Prostate gland (tissue), 2 donors: ENCODE measurements at regions not wholly inside any gene's neighbourhood (a gene's known extent, or its start where the extent isn't known, plus 50 kb on each side); places are given as distances from the start of the nearest gene placed in this dataset.

ENCODE experiments used
- DNase-seq: peaks from one replicate; pipeline ENCODE4 v3.0.0-alpha.2; 2019; ENCODE audit warnings: low spot score
- H3K27ac ChIP-seq, 2 donors: fragments of 200-600 bp; sonication (generic); 2 replicates each; pipeline ENCODE4 v1.5.1; 2017 to 2019
- H3K27me3 ChIP-seq: fragments of 200-600 bp; sonication (generic); replicated peaks from 2 replicates; pipeline ENCODE4 v1.5.1; 2019; ENCODE audit not compliant: insufficient read depth
- H3K36me3 ChIP-seq, 2 donors: fragments of 200-600 bp; sonication (generic); 1 replicate in 1 of 2; 2 replicates in 1 of 2; pipeline versions ENCODE4 v1.5.1 to v1.8.1; 2017 to 2019
- H3K4me1 ChIP-seq: fragments of 200-600 bp; sonication (generic); replicated peaks from 2 replicates; pipeline ENCODE4 v1.5.1; 2019
- H3K4me3 ChIP-seq, 2 donors: fragments of 200-600 bp; sonication (generic); 2 replicates each; pipeline ENCODE4 v1.5.1; 2017 to 2019
- H3K9me3 ChIP-seq: fragments of 200-600 bp; sonication (generic); 2 replicates; pipeline ENCODE4 v1.5.1; 2017
- POLR2A ChIP-seq: fragments of 450-650 bp; IDR thresholded peaks from one replicate; pipeline ENCODE4 v1.6.1; 2016; ENCODE audit warnings: antibody characterized with exemption, mild to moderate bottlenecking
- POLR2AphosphoS5 ChIP-seq: sonication (generic); formaldehyde crosslinking; IDR thresholded peaks from one replicate; pipeline ENCODE4 v1.6.1; 2017; ENCODE audit warnings: antibody characterized with exemption
- WGBS: methylation state at CpG from one replicate; pipeline ENCODE4 v1.1.5; 2018; 5-methylcytosine and 5-hydroxymethylcytosine counted together
- intact Hi-C: fragments of 100-400 bp; cut with DNase I; formaldehyde crosslinking; loops from one replicate; pipeline ENCODE4 v1.14.2; 2022
- TF ChIP-seq, protein P1 (sequence below), 4 experiments: fragments of 200-600 bp in 2 of 4; fragments of 450-650 bp in 2 of 4; sonication (generic) in 2 of 4; IDR thresholded peaks; 1 replicate in 3 of 4; 2 replicates in 1 of 4; pipeline ENCODE4 v1.5.1; 2016 to 2019; ENCODE audit warnings: antibody characterized with exemption in 4 of 4, mild to moderate bottlenecking in 2 of 4, moderate library complexity in 2 of 4

DNA sequence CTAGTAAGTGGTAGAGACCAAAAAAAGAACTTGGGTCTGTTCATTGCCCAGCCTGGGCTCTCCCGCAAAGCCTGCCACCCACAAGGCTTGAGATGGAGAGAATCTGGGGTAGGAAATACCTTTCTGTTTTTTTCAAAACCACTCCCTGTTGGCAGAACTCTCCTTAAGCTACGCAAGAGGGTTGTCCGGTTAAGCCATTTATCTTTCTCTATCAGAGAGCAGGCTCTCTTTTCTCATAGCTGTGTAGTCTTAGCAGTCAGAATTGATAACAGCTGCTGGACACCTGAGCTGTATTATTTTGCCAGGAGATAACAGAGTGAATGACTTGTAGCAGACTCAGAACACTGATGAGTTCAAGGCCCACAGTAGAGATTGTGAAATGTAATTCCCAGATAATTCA is 1088.1 kb downstream of the TSN start:
- no peaks in the 10 kb centered on the region for H3K9me3 ChIP-seq
- H3K4me1 ChIP-seq, result no peaks in the 10 kb centered on the region
- no peak for DNase-seq
- TF ChIP-seq, protein P1, sequence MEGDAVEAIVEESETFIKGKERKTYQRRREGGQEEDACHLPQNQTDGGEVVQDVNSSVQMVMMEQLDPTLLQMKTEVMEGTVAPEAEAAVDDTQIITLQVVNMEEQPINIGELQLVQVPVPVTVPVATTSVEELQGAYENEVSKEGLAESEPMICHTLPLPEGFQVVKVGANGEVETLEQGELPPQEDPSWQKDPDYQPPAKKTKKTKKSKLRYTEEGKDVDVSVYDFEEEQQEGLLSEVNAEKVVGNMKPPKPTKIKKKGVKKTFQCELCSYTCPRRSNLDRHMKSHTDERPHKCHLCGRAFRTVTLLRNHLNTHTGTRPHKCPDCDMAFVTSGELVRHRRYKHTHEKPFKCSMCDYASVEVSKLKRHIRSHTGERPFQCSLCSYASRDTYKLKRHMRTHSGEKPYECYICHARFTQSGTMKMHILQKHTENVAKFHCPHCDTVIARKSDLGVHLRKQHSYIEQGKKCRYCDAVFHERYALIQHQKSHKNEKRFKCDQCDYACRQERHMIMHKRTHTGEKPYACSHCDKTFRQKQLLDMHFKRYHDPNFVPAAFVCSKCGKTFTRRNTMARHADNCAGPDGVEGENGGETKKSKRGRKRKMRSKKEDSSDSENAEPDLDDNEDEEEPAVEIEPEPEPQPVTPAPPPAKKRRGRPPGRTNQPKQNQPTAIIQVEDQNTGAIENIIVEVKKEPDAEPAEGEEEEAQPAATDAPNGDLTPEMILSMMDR (IDR thresholded peaks at IDR 0.05), result no peak
- TF ChIP-seq POLR2A, result no peak
- TF ChIP-seq POLR2AphosphoS5, result no peak
- H3K27me3 ChIP-seq, result no peaks in the 10 kb centered on the region
- 66% methylated on average over 3 of the region's 3 CpGs for WGBS
- H3K4me3 ChIP-seq, result no peak overlapping the region
- no peak overlapping the region for H3K27ac ChIP-seq
- no peaks in the 10 kb centered on the region for H3K36me3 ChIP-seq
- intact Hi-C loops, result no loop called here

DNA sequence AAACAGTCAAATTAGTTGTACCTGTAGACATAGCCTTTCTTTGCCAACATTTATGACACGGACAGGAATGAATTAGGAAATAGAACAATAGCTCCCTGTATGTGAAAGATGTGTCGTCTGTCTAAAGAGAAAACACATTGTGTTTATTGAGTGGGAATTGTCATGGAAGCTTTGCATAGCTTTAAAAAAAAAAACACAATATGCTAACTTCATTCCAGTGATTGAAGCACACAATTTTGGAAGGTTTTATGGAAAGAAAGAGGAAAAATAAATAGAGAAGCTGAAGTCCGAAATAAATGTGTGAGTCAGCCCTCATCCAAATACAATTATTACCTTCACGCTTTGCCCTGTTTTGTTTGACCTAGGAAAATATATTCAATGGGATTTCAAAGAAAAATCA is 1095.7 kb downstream of the TSN start:
- no peaks in the 10 kb centered on the region for H3K36me3 ChIP-seq
- no peak overlapping the region for H3K4me3 ChIP-seq
- DNase-seq, result no peak
- no peak overlapping the region for H3K27ac ChIP-seq
- no peaks in the 10 kb centered on the region for H3K27me3 ChIP-seq
- H3K4me1 ChIP-seq, result no peaks in the 10 kb centered on the region
- no peaks in the 10 kb centered on the region for H3K9me3 ChIP-seq
- TF ChIP-seq POLR2A (no peak), POLR2AphosphoS5 (no peak)
- TF ChIP-seq, protein P1 (IDR thresholded peaks at IDR 0.05), result no peak
- intact Hi-C loops, result no loop called here
- 44% methylated on average over 4 of the region's 4 CpGs for WGBS

DNA sequence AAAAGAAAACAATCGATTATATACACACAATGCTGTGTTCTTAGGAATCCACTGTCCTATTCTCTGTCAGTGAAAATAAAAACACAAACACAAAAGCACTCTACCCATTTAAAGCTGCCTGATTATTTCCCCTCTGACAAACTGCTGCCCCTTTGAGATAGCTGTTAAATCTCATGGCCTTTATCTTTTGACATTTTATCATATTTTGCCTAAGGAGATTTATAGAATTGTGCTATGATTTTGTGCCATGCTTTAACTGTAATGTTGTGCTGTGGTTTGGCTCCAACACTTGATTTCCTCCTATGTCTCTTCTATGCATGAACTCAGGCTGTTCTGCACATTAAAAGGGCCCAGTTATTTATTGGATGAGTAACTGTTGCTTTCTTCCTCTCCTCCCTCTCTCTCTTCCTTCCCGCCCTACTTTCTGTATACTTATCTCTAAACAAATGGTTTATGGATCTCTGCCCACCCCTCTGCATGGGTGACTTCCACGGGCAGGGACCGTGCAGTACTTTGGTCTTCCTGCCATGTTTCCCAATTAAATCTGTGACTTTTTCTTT is 1096.6 kb downstream of the TSN start:
- H3K27me3 ChIP-seq, result no peaks in the 10 kb centered on the region
- no peaks in the 10 kb centered on the region for H3K36me3 ChIP-seq
- WGBS, result 39% methylated on average over 4 of the region's 4 CpGs
- no peak overlapping the region for H3K4me3 ChIP-seq
- H3K27ac ChIP-seq, result no peak overlapping the region
- DNase-seq, result no peak
- H3K4me1 ChIP-seq, result no peaks in the 10 kb centered on the region
- intact Hi-C loops, result no loop called here
- no peak for TF ChIP-seq POLR2A
- TF ChIP-seq POLR2AphosphoS5, result no peak
- TF ChIP-seq, protein P1 (IDR thresholded peaks at IDR 0.05), result no peak
- H3K9me3 ChIP-seq, result no peaks in the 10 kb centered on the region

DNA sequence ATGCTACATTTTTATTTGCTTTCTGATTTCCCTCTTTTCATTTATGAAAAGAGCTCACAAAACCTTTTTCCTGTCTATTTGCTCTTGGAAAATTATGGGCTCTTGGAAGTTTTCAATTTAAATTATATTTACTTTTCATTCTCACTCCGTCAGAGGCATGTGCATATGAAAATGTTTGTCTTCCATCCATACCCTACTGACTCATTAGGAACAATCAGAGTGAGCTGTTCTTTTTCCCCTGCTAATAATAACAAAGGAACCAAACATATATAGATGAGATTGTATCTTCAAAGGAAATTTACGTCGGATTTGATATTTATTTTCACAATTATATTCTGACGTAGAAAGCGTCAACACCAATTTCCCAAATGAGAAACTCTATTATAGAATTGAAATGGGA is 1101.2 kb downstream of the TSN start:
- Histone ChIP-seq H3K4me3 (no peak overlapping the region), H3K4me1 (no peaks in the 10 kb centered on the region), H3K36me3 (no peaks in the 10 kb centered on the region), H3K27ac (no peak overlapping the region), H3K27me3 (no peaks in the 10 kb centered on the region), H3K9me3 (no peaks in the 10 kb centered on the region)
- no peak for TF ChIP-seq POLR2A
- TF ChIP-seq, protein P1 (IDR thresholded peaks at IDR 0.05), result no peak
- TF ChIP-seq POLR2AphosphoS5, result no peak
- 50% methylated on average over 5 of the region's 5 CpGs for WGBS
- intact Hi-C loops, result no loop called here
- no peak for DNase-seq

DNA sequence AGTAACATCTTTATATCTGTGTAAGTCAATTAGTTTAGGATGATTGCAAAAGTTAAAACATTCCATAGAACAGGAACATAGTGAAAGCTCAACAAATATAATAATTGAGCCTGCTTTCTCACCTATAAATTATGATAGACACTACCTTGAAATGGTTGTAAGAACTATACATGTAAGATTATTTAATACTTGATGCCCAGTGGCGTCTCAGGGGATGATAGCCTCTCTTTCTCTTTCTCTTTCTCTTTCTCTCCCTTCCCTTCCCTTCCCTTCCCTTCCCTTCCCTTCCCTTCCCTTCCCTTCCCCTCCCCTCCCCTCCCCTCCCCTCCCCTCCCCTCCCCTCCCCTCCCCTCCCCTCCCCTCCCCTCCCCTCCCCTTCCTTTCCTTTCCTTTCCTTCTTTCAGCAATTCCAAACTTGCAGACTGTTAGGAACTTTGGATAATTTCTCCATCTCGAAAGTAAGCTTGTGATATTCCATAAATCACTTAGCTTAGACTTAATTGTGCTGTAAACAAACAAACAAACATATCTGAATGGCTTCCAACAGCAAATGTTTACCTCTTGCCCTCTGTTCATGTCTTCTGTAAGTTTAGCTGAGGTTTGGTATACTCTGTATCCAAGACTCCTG is 1102.7 kb downstream of the TSN start:
- Histone ChIP-seq H3K27ac (no peak overlapping the region), H3K4me1 (no peaks in the 10 kb centered on the region), H3K27me3 (no peaks in the 10 kb centered on the region), H3K36me3 (no peaks in the 10 kb centered on the region), H3K9me3 (no peaks in the 10 kb centered on the region), H3K4me3 (no peak overlapping the region)
- WGBS, result 80% methylated on average over 2 of the region's 2 CpGs
- TF ChIP-seq POLR2AphosphoS5 (no peak), POLR2A (no peak)
- TF ChIP-seq, protein P1 (IDR thresholded peaks at IDR 0.05), result no peak
- intact Hi-C loops, result no loop called here
- no peak for DNase-seq
